NK-92 treated with Interleukin-12 subunit alpha and Interleukin-12 subunit beta, amount 100 ng/mL, for 24 hours (cell line): ENCODE measurements at regions not wholly inside any gene's neighbourhood (a gene's known extent, or its start where the extent isn't known, plus 50 kb on each side); places are given as distances from the start of the nearest gene placed in this dataset.
"Not testable (repeated sequence)": the region's sequence is repeated elsewhere in the genome, so short reads cannot be mapped to it uniquely, and the experiment has no call there.

Source experiments
- DNase-seq: peaks from one replicate; lab custom pipeline; 2025; lab: John Stamatoyannopoulos, UW

- no peak for DNase-seq
These were observed 157.6 kb upstream of the DLX2 start for GRCh38 chr2:172260336-172260735.

GRCh38 chr2:172261292-172261691 is 158.6 kb upstream of the DLX2 start:
- DNase-seq, result no peak

GRCh38 chr2:172262486-172262885 is 159.8 kb upstream of the DLX2 start:
- DNase-seq, result no peak

DNA sequence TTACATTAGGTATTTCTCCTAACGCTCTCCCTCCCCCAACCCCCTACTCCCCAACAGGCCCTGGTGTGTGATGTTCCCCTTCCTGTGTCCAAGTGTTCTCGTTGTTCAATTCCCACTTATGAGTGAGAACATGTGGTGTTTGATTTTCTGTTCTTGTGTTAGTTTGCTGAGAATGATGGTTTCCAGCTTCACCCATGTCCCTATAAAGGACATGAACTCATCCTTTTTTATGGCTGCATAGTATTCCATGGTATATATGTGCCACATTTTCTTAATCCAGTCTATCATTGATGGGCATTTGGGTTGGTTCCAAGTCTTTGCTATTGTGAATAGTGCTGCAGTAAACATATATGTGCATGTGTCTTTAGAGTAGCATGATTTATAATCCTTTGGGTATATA is 162.1 kb upstream of the DLX2 start:
- not testable (repeated sequence) for DNase-seq

DNA sequence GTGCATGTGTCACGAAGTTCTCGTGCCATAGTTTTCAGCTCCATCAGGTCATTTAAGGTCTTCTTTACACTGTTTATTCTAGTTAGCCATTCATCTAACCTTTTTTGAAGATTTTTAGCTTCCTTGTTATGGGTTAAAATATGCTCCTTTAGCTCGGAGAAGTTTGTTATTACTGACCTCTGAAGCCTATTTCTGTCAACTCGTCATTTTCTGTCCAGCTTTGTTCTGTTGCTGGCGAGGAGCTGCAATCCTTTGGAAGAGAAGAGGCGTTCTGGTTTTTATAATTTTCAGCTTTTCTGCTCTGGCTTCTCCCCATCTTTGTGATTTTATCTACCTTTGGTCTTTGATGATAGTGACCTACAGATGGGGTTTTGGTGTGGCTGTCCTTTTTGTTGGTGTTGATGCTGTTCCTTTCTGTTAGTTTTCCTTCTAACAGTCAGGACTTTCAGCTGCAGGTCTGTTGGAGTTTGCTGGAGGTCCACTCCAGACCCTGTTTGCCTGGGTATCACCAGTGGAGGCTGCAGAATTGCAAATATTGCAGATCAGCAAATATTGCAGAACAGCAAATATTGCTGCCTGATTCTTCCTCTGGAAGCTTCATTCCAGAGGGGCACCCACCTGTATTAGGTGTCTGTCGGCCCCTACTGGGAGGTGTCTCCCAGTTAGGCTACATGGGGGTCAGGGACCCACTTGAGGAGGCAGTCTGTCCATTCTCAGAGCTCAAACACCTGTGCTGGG is 157.7 kb upstream of the ITGA6 start:
- DNase-seq, result not testable (repeated sequence)

DNA sequence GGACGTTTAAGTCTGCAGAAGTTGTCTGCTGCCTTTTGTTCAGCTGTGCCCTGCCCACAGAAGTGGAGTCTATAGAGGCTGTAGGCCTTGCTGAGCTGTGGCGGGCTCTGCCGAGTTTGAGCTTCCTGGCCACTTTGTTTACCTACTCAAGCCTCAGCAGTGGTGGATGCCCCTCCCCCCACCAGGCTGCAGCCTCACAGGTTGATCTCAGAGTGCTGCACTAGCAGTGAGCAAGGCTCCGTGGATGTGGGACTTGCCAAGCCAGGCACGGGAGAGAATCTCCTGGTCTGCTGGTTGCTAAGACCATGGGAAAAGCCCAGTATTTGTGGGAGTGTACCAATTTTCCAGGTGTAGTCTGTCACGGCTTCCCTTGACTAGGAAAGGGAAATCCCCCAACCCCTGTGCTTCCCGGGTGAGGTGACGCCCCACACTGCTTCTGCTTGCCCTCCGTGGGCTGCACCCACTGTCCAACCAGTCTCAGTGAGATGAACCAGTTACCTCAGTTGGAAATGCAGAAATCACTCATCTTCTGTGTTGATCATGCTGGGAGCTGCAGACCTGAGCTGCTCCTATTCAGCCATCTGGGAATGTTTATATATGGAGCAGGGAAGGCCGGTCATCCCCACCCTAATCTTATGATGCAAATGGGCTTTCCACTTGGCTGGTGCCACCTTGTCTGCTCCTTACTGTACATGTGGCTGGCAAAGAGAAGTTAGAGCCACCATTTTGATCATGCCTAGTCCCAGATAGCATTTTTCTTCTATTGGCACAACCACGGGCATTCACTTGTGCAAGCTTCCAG is 156.9 kb upstream of the ITGA6 start:
- DNase-seq, result no peak

- no peak for DNase-seq
These were observed 153.3 kb upstream of the ITGA6 start for GRCh38 chr2:172273910-172274571.

- no peak for DNase-seq
These were observed 152.1 kb upstream of the ITGA6 start for GRCh38 chr2:172275239-172275638.

GRCh38 chr2:172276961-172277360 is 150.4 kb upstream of the ITGA6 start:
- DNase-seq, result no peak

DNA sequence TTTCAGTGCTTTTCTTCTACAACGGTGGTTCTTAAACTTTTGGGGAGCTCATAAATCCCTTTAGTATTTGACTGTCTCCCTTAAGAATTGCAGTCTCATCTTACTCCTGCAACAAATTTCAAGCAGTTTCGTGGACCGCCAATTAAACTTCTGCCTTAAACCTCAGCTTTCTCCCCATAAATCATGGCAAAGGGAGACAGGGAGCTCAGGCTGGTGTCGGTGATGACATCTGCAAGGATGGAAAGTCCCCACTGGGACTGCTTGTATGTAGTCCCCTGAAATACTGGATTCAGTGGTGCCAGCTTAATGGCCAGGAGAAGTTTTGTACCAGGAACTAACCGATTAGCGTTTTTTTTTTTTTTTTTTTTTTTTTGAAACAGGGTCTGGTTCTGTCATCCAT is 148.7 kb upstream of the ITGA6 start:
- no peak for DNase-seq

- DNase-seq, result no peak
These were observed 148.2 kb upstream of the ITGA6 start for GRCh38 chr2:172279214-172279613.

GRCh38 chr2:172279813-172280212 is 147.6 kb upstream of the ITGA6 start:
- DNase-seq, result no peak

GRCh38 chr2:172280571-172281361 is 146.6 kb upstream of the ITGA6 start:
- no peak for DNase-seq

DNA sequence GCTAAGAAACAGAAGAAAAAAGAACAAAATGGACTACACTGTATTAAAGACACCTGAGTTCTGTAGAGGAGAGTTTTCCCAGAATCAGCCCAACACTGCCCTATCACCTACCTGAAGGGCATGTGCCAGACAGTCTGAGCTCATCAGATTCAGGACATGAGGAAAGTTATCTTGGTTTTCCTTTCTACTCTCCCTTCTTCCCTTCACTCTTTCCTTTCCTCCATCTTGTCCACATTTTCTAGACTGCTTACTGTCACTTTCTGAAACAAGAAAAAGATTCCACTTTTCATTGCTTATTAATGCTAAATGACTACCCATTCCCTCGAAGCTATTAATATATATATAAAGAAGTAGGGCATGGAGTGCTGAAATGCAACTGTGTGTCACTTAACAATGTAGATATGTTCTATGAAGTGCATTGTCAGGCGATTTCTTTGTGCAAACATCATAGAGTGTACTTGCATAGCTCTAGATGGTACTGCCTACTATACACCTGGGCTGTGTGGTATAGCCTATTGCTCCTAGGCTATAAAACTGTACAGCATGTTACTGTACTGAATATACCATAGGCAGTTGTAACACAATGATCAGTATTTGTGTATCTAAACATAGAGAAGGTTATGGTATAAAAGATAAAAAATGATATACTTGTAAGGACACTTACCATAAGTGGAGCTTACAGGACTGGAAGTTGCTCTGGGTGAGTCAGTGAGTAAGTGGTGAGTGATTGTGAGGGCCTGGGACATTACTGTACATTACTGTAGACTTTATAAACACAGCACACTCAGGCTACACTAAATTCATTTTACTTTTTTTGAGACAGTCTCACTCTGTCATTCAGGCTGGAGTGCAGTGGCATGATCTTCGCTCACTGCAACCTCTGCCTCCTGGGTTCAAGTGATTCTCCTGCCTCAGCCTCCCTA is 145.5 kb upstream of the ITGA6 start:
- no peak for DNase-seq

- no peak for DNase-seq
These were observed 144.4 kb upstream of the ITGA6 start for GRCh38 chr2:172282944-172283343.

DNA sequence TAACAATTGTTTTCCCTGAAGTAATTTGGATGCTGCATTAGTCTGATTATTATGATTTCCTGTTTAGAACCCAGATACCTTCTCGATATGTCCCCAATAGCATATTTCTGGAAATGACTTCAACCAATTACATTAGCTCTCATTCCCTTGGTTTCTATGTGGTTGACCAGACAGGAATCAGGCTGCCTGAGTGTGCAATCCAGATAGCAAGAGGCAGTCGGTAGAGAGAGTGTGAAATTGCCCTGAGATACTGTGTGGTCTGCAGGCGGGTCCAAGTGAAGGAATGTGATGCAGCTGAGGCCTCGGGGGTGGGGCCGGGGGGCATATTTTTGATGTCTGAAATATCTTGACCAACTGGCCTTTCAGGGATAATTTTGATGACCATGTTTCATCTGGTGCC is 143.9 kb upstream of the ITGA6 start:
- DNase-seq, result no peak

DNA sequence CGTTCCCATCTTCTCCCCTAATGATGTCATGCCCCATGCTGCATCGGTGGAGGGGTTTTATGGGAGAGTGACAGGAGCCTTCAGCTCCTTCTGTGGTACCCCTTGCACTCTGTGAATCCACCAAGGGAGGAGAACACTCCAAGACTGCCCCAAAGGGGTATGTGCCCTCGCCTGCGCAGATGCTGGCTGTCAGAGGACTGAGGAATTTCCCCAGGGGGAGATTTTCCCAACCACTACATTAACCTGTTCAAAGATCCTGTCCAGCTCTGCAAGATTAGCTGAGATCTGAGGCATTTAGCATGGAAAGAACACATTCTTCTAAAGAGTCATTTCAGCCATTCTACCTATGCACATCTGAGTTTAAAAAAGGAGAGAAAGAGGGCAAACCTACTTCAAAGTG is 143.2 kb upstream of the ITGA6 start:
- no peak for DNase-seq

DNA sequence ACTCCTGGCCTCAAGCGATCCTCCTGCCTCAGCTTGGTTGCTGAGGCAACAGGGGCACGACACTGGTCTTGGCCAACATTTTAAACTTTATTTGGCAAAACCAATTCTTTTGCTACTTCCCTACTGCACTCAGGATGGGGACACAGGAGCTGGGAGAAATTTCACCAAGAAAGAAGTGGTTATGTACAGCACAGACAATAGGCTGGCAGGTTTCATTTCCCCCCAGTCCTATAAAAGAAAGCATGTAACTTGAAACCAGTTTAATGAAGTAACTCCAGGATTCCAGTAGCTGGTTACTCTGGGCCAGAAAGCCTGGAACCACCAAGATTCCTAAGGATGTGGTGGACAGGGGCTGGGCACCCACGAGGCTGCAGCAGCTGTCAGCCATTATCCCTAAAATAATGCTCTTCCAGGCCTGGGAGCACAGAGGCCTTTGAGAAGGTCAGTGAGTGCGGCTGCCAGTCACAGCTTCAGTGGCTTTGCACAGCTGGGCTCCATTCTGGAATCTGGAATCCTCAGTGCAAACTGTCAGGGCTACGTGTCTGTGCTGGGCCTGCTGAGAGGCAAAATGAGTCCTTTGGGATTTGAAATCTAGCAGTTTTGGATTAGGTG is 142.3 kb upstream of the ITGA6 start:
- DNase-seq, result no peak

DNA sequence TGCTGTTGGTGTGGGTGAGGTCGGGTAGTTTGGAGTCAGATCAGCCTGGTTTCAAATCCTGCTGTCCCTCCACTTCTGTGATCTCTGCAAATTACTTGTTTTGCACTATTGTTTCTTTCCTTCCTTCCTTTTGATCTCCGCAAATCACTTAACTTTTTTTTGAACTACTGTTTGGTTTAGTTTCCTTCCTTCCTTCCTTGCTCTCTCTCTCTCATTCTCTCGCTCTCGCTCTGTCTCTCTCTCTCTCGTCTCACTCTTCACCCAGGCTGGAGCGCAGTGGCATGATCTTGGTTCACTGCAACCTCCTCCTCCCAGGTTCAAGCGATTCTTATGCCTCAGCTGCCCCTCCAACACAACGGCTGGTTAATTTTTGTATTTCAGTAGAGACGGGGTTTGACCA is 141.6 kb upstream of the ITGA6 start:
- DNase-seq, result no peak

- DNase-seq, result no peak
These were observed 140.2 kb upstream of the ITGA6 start for GRCh38 chr2:172287190-172287589.
